PC-9 (cell line): ENCODE measurements at regions not wholly inside any gene's neighbourhood (a gene's known extent, or its start where the extent isn't known, plus 50 kb on each side); places are given as distances from the start of the nearest gene placed in this dataset.

Source experiments
- CTCF ChIP-seq: fragments of 200-600 bp; sonication (generic); conservative IDR thresholded peaks from 2 replicates; pipeline ENCODE4 v1.6.1; 2017; ENCODE audit warnings: mixed run types, antibody characterized with exemption, mild to moderate bottlenecking, moderate library complexity
- EZH2 ChIP-seq: fragments of 200-600 bp; sonication (generic); IDR thresholded peaks from 2 replicates; pipeline ENCODE4 v1.8.0; 2017; ENCODE audit warnings: antibody characterized with exemption, low read depth

DNA sequence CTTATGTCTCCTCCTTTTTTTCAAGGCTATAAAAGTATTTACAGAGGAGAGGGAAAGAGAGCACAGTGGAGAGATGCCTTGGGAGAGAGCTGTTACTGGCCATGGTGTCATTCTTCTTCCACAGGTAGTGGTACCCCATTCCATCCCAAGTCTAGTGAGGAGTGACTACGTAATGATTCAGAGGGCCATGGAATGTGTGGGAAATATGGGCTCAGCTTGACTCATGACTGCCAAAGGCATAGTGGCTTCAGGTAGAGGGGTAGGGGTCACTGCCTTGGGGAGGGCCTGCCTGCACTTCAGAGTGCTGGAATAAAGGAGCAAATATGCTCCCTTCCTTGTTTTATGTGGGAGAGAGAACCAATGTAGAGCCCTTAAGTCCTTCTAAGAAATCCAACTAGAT, 620.6 kb downstream of the IRS1 start:
- no peak for TF ChIP-seq CTCF
- TF ChIP-seq EZH2 = no peak
